ENCODE measurements at regions not wholly inside any gene's neighbourhood (a gene's known extent, or its start where the extent isn't known, plus 50 kb on each side); places are given as distances from the start of the nearest gene placed in this dataset.

- intact Hi-C loops (cut with DNase I): no loop called here
- H3K27ac ChIP-seq: no peak overlapping the region
- no peaks in the 10 kb centered on the region for H3K27me3 ChIP-seq
- H3K9me3 ChIP-seq: no peaks in the 10 kb centered on the region
- no peaks in the 10 kb centered on the region for H3K36me3 ChIP-seq
- H3K4me3 ChIP-seq: no peak overlapping the region
- H3K4me1 ChIP-seq (ENCODE audit: insufficient read depth): no peaks in the 10 kb centered on the region
- no peak for DNase-seq
- TF ChIP-seq EP300 (IDR thresholded peaks at IDR 0.05) (no peak), POLR2A (IDR thresholded peaks at IDR 0.05) (no peak), CTCF (IDR thresholded peaks at IDR 0.05) (no peak)
- WGBS, 3 donors: 73 to 85% (median 84%) methylated on average over 4 of the region's 4 CpGs
These were observed 356.3 kb downstream of the HTR1B start for GRCh38 chr6:77106992-77107391.

- 37 to 61% (median 44%) methylated on average over 2 of the region's 2 CpGs for whole genome bisulfite sequencing, 3 donors
- Histone ChIP-seq H3K4me1 (ENCODE audit: insufficient read depth) (no peaks in the 10 kb centered on the region), H3K27me3 (no peaks in the 10 kb centered on the region), H3K9me3 (no peaks in the 10 kb centered on the region), H3K4me3 (no peak overlapping the region), H3K27ac (no peak overlapping the region), H3K36me3 (no peaks in the 10 kb centered on the region)
- intact Hi-C loops (cut with DNase I): no loop called here
- TF ChIP-seq EP300 (IDR thresholded peaks at IDR 0.05) (no peak), POLR2A (IDR thresholded peaks at IDR 0.05) (no peak), CTCF (IDR thresholded peaks at IDR 0.05) (no peak)
- no peak for DNase-seq
These were observed 358.2 kb downstream of the HTR1B start for GRCh38 chr6:77105091-77105490.

GRCh38 chr6:77097940-77098339 lies 365.4 kb downstream of the HTR1B start:
- H3K36me3 ChIP-seq: no peaks in the 10 kb centered on the region
- no peak overlapping the region for H3K4me3 ChIP-seq
- intact Hi-C loops (cut with DNase I): no loop called here
- WGBS, 3 donors: 30 to 49% (median 42%) methylated on average over 2 of the region's 2 CpGs
- H3K9me3 ChIP-seq: no peaks in the 10 kb centered on the region
- no peak overlapping the region for H3K27ac ChIP-seq
- no peak for DNase-seq
- H3K27me3 ChIP-seq: no peaks in the 10 kb centered on the region
- TF ChIP-seq CTCF (IDR thresholded peaks at IDR 0.05) (no peak), POLR2A (IDR thresholded peaks at IDR 0.05) (no peak), EP300 (IDR thresholded peaks at IDR 0.05) (no peak)
- no peaks in the 10 kb centered on the region for H3K4me1 ChIP-seq (ENCODE audit: insufficient read depth)

GRCh38 chr6:77095936-77096627 lies 367.2 kb downstream of the HTR1B start:
- Histone ChIP-seq H3K27ac (no peak overlapping the region), H3K9me3 (no peaks in the 10 kb centered on the region), H3K4me3 (no peak overlapping the region), H3K4me1 (ENCODE audit: insufficient read depth) (no peaks in the 10 kb centered on the region), H3K36me3 (no peaks in the 10 kb centered on the region), H3K27me3 (no peaks in the 10 kb centered on the region)
- intact Hi-C loops (cut with DNase I): no loop called here
- WGBS, 3 donors: 45 to 55% (median 50%) methylated on average over 3 of the region's 3 CpGs
- DNase-seq: no peak
- TF ChIP-seq EP300 (IDR thresholded peaks at IDR 0.05) (no peak), CTCF (IDR thresholded peaks at IDR 0.05) (no peak), POLR2A (IDR thresholded peaks at IDR 0.05) (no peak)
